ENCODE measurements at regions not wholly inside any gene's neighbourhood (a gene's known extent, or its start where the extent isn't known, plus 50 kb on each side); places are given as distances from the start of the nearest gene placed in this dataset.

DNA sequence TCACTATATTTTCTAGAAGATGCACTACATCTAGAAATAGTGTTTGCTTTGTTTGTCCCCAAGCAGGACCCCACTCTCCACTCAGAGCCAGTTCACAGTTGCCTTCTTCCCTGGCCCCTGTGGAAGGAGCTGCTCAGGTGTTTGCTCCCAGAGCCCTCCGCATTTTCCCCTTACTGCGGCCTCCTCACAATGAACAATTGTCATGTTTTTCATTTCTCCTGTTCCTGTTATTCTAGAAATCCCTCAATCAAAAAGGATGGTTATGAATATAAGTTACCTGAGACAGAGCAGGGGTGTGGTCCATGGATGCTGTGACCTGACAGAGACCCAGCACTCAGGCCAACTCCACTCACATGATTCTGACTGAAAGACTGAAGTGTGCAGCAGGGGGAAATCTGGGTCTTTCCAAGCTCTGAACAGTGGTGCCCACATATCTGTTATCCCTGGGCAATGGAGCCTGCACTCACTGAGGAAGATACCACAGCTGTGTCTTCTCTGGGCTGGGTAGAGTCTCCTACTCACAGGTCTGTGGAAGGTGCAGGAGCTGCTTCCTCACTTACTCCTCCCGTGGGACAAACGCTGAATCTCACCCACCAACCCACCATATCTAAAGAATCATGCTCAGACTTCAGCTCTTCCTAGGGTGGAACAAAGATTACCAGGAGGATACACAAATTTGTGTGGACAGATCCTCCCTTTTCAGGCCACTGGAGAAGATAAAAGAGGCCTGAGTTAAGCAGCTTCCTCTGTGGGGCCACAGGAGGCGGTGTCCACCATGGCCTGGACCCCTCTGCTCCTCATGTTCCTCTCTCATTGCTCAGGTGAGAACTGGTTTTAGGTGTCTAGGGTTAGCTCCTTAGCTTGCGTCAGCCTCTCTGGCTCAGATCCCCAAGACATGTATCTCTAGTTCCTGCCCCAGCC is 87.1 kb upstream of the TOP3B start:
- peaks cover 4 to 23% (median 7%) of the 10 kb centered on the region in 5 donors for H3K27me3 Mint-ChIP-seq
- POLR2A ChIA-PET = no interaction called here
- H3K9me3 Mint-ChIP-seq = no peaks in the 10 kb centered on the region
- H3K27ac Mint-ChIP-seq = no peak overlapping the region
- ATAC-seq = no peak
- no peak overlapping the region for H3K4me3 Mint-ChIP-seq
- DNase-seq = no peak
- H3K36me3 Mint-ChIP-seq = no peaks in the 10 kb centered on the region
- H3K4me1 Mint-ChIP-seq = peaks cover 0 to 4% (median 0%) of the 10 kb centered on the region in 4 donors

DNA sequence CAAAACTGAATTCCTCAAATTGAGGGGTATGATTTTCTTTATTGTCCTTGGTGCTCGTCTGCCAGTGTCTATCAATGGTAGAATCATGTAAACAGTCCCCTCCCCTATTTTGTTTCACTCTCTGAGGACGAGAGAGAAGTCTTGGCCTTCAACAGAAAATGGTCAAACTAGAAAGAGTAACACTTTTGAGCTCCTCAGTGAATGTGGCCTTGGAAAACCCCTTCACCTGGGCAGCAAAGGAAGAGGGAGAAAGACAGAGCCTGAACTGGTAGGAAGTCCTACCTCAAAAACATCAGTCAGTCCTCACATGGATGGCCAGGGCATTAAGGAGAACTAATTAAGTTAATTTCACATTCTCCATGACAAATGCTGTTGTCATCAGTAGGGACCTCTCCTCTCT is 86.1 kb upstream of the TOP3B start:
- no peak overlapping the region for H3K27ac Mint-ChIP-seq
- peaks cover under 1 to 16% (median 3%) of the 10 kb centered on the region in 5 donors for H3K27me3 Mint-ChIP-seq
- H3K4me3 Mint-ChIP-seq = no peak overlapping the region
- H3K9me3 Mint-ChIP-seq = no peaks in the 10 kb centered on the region
- H3K4me1 Mint-ChIP-seq = no peaks in the 10 kb centered on the region
- POLR2A ChIA-PET = no interaction called here
- DNase-seq (no peak), ATAC-seq (no peak)
- H3K36me3 Mint-ChIP-seq = no peaks in the 10 kb centered on the region

DNA sequence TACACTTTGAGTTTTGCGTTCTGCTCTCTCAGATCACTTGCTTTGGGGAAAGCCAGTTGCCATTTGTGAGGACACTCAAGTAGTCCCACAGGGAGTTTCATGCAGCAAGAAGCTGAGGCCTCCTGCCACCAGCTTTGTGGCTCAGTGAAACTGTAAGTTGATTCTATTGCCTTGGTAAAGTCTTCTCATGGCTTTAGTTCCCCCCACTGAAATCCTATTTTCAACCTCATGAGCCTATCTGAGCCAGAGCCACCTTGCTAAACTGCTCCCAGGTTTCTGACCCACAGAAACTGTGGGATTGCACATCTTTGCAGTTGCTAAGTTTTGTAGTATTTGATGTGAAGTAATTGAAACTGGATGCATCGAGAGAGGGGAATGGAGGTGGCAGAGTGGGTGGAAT is 85.4 kb upstream of the TOP3B start:
- H3K4me3 Mint-ChIP-seq = no peak overlapping the region
- H3K36me3 Mint-ChIP-seq = no peaks in the 10 kb centered on the region
- no peak for DNase-seq
- H3K27ac Mint-ChIP-seq = no peak overlapping the region
- no peaks in the 10 kb centered on the region for H3K4me1 Mint-ChIP-seq
- H3K27me3 Mint-ChIP-seq = peaks cover 0 to 14% (median 4%) of the 10 kb centered on the region in 5 donors
- H3K9me3 Mint-ChIP-seq = no peaks in the 10 kb centered on the region
- ATAC-seq = no peak
- POLR2A ChIA-PET = no interaction called here

- H3K36me3 Mint-ChIP-seq = no peaks in the 10 kb centered on the region
- ATAC-seq (no peak), DNase-seq (no peak)
- POLR2A ChIA-PET = no interaction called here
- no peak overlapping the region for H3K27ac Mint-ChIP-seq
- H3K4me1 Mint-ChIP-seq = no peaks in the 10 kb centered on the region
- H3K9me3 Mint-ChIP-seq = no peaks in the 10 kb centered on the region
- H3K4me3 Mint-ChIP-seq = no peak overlapping the region
- peaks cover 0 to 14% (median 7%) of the 10 kb centered on the region in 5 donors for H3K27me3 Mint-ChIP-seq
Observed at GRCh38 chr22:22067192-22067591, 84.6 kb upstream of the TOP3B start.

- H3K9me3 Mint-ChIP-seq = no peaks in the 10 kb centered on the region
- H3K27ac Mint-ChIP-seq = no peak overlapping the region
- H3K4me3 Mint-ChIP-seq = no peak overlapping the region
- no peak for DNase-seq
- POLR2A ChIA-PET = no interaction called here
- H3K4me1 Mint-ChIP-seq = peaks cover 0 to 3% (median 0%) of the 10 kb centered on the region in 4 donors
- peaks cover 6 to 20% (median 13%) of the 10 kb centered on the region in 5 donors for H3K27me3 Mint-ChIP-seq
- H3K36me3 Mint-ChIP-seq = no peaks in the 10 kb centered on the region
- no peak for ATAC-seq
Observed at GRCh38 chr22:22064580-22064979, 82.0 kb upstream of the TOP3B start.

GRCh38 chr22:22062306-22062793 is 79.8 kb upstream of the TOP3B start:
- no peak overlapping the region for H3K27ac Mint-ChIP-seq
- peaks cover 16 to 42% (median 28%) of the 10 kb centered on the region in 5 donors for H3K27me3 Mint-ChIP-seq
- no peaks in the 10 kb centered on the region for H3K36me3 Mint-ChIP-seq
- ATAC-seq (no peak), DNase-seq (no peak)
- no peaks in the 10 kb centered on the region for H3K9me3 Mint-ChIP-seq
- H3K4me1 Mint-ChIP-seq = peaks cover 0 to 9% (median 0%) of the 10 kb centered on the region in 4 donors
- H3K4me3 Mint-ChIP-seq = no peak overlapping the region
- POLR2A ChIA-PET = no interaction called here

DNA sequence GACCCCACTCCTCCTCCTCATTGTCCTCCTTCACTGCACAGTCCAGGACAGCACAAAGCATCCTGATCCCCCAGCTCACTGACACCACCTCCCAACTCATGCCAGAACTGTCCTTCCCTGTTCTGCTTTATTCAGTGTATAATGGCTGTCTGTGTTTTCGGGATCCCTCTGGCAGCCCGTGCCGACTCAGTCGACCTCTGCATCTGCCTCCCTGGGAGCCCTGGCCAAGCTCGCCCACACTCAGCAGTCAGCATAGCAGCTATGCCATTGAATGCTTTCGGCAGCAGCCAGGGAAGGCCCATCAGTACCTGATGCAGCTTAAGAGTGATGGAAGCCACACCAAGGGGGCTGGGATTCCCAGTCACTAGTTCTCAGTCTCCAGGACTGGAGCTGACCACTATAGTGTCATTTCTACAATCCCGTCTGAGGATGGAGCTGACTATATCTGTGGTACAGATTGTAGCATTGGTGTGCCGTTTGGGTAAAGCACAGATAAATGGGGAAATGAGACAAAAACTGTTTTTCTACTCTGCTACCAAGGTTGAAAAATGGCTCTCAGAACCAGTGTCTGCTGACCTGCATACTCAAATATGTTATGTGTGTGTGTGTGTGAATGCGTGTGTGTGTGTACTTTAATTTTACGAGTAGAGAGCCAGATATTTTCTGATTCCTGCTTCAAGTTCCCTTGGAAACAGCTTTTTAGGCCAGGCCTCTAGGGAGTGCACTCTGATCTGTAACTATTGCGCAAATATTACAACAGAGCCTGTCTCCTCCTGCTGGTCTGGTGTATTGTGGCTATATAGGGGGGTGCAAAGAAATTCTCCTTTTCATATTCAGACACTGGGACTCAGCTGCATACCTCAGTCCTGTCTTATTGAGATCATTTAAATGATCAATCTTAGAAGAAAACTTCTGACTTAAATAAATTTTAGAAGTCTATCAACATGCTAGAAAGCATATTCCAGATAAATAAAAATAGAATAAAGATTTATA is 78.8 kb upstream of the TOP3B start:
- H3K4me3 Mint-ChIP-seq = no peak overlapping the region
- H3K36me3 Mint-ChIP-seq = peaks cover 0 to under 1% (median 0%) of the 10 kb centered on the region in 3 donors
- ATAC-seq (no peak), DNase-seq (no peak)
- H3K9me3 Mint-ChIP-seq = no peaks in the 10 kb centered on the region
- peaks cover 16 to 52% (median 29%) of the 10 kb centered on the region in 5 donors for H3K27me3 Mint-ChIP-seq
- peak overlapping the region in 1 of 10 donors; percentile 67 for H3K27ac Mint-ChIP-seq
- POLR2A ChIA-PET = no interaction called here
- peaks cover 0 to 9% (median 0%) of the 10 kb centered on the region in 4 donors for H3K4me1 Mint-ChIP-seq

DNA sequence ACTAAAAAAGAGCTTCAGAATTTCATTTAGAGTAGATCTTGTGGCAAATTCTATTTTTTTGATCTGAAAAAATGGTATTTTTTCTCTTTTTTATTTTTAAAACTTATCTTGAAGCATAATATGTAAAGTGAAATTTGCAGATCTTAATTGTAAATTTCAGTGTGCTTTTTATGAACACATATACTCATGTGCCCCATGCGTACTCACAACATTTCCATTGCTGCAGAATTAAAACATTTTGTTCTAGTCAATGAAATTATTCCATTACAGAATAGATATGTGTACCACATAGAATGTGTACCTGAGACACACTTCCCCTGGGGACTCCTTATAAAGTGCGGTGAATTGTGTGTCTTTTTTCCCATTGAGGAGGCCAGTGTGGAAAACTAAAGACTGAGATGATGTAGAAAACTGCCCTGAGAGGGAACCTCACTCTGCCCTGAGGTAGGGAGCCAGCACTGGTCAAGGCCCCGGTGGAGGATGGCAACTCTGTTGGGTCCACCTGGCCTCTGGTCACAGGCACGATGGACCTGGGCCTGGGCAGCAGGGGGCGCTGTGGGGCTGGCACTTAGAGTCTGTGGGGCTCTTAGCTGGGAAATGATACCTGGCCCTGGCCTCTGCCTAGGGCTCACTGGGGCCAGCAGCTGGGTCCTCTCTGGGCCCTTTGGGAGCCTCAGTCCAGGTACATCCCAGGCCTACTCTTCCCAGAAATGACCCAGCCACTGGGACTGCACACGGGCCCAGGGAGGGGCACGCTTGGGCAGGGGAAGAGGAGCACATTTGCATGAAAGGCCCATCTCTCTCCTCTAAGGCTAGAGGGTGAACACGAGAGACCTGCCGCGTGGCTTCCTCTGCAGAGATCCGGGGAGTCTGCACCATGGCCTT is 77.9 kb upstream of the TOP3B start:
- Mint-ChIP-seq H3K27me3 (peaks cover 16 to 59% (median 35%) of the 10 kb centered on the region in 5 donors), H3K9me3 (no peaks in the 10 kb centered on the region), H3K27ac (no peak overlapping the region), H3K4me1 (peaks cover 0 to 9% (median 0%) of the 10 kb centered on the region in 4 donors), H3K4me3 (no peak overlapping the region), H3K36me3 (peaks cover 0 to 5% (median 1%) of the 10 kb centered on the region in 3 donors)
- ATAC-seq (no peak), DNase-seq (peak in 4 of 10 donors; percentile 10 to 33 (median 25))
- POLR2A ChIA-PET = no interaction called here

DNA sequence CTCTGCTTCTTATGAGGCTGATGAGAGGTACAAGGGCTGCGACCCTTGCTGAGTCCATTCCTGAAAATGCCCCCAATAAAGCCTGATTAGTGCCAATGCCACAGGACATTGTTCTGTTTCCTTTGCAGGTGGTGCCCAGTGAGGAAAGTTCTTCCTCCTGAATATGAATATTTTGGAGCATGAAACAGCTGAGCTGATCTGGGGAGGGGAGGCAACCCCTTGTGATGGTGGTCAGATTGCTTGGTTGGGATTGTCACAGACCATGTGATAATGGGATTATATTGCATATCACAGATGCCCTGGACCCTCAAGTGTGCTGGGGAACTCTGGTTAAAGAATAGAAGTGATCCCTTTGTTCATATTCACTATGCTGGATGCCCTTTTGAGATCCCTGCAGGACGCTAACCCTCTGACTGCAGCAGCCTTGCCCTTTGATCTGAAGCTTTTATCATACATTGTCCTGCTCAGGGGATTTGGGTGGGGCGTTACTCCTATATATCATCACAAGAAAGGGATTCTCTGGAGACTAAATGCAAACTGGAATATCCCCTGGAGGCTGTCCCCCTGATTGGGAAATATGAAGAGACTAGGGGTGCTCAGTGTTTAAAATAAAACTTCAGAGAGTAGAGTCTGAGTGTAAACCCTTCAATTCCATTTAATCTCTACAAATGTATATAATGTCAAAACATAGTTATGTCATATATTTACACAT is 76.9 kb upstream of the TOP3B start:
- POLR2A ChIA-PET = no interaction called here
- ATAC-seq (no peak), DNase-seq (no peak)
- H3K9me3 Mint-ChIP-seq = no peaks in the 10 kb centered on the region
- H3K36me3 Mint-ChIP-seq = peaks cover 0 to 5% (median 1%) of the 10 kb centered on the region in 3 donors
- H3K4me3 Mint-ChIP-seq = no peak overlapping the region
- peaks cover 0 to 9% (median 0%) of the 10 kb centered on the region in 4 donors for H3K4me1 Mint-ChIP-seq
- peaks cover 14 to 54% (median 36%) of the 10 kb centered on the region in 5 donors for H3K27me3 Mint-ChIP-seq
- H3K27ac Mint-ChIP-seq = no peak overlapping the region

DNA sequence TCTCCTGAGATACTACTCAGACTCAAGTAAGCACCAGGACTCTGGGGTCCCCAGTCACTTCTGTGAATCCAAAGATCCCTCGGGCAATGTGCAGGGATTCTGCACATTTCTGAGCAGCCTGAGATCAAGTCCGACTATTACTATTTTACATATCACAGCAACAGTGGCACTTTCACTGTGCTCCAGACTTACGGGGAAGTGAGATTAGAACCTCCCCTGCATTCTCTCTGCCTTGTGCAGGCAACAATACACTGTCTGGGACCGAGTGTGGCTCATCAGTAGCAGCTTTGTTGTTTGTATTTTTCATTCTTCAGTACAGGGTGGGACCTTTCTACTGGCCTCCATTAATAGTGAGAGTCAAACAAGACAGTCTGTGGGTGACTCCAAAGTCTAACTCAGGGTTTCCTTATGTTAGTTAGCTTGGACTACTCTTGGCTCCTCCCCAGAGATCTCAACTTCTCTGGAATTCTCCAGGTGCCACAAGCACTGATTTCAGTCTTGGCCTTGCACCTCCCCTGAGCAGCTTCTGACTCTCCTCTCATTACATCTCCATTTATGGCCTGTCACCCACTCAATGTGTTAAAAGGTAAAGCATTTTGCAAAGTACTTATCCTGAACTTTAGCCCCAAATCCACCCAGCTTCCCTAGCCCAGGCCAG is 76.2 kb upstream of the TOP3B start:
- Mint-ChIP-seq H3K27ac (no peak overlapping the region), H3K36me3 (peaks cover 0 to 5% (median 1%) of the 10 kb centered on the region in 3 donors), H3K9me3 (no peaks in the 10 kb centered on the region), H3K4me1 (peaks cover 0 to 9% (median 0%) of the 10 kb centered on the region in 4 donors), H3K4me3 (no peak overlapping the region), H3K27me3 (peaks cover 14 to 54% (median 41%) of the 10 kb centered on the region in 5 donors)
- DNase-seq (no peak), ATAC-seq (no peak)
- POLR2A ChIA-PET = no interaction called here

Measured in naive thymus-derived CD8-positive, alpha-beta T cell (primary cell).